ENCODE measurements at regions not wholly inside any gene's neighbourhood (a gene's known extent, or its start where the extent isn't known, plus 50 kb on each side); places are given as distances from the start of the nearest gene placed in this dataset.

GRCh38 chrX:85501349-85501748, 121.9 kb upstream of the POF1B start:
- Histone ChIP-seq H3K4me1 (ENCODE audit: control insufficient read depth, insufficient read depth, low read length) (no peaks in the 10 kb centered on the region), H3K27ac (ENCODE audit: low read length) (no peak overlapping the region), H3K9me3 (ENCODE audit: control insufficient read depth, insufficient read depth, low read depth, low read length) (no peaks in the 10 kb centered on the region), H3K4me3 (ENCODE audit: low read depth in 2 of 2, low read length in 2 of 2) (no peak overlapping the region), H3K36me3 (ENCODE audit: control insufficient read depth, insufficient read depth, low read length) (no peaks in the 10 kb centered on the region), H3K27me3 (ENCODE audit: control insufficient read depth, insufficient read depth, low read length) (no peaks in the 10 kb centered on the region)
- no peak for DNase-seq (ENCODE audit: low read depth, low spot score)
- BruUV-seq (replicated peaks): no TSS peak
- CTCF ChIA-PET: no interaction called here
- in situ Hi-C loops (cut with HindIII; ENCODE audit: low pct_unique_long_range_greater_than_20kb, low sequenced_read_pairs): no loop called here
- TF ChIP-seq CTCF (IDR thresholded peaks at IDR 0.05) (no peak), SIN3A (IDR thresholded peaks at IDR 0.05; ENCODE audit: borderline replicate concordance, insufficient read depth, low read depth, low read length) (no peak), POLR2AphosphoS5 (IDR thresholded peaks at IDR 0.05; ENCODE audit: low read depth, low read length) (no peak), TCF7L2 (IDR thresholded peaks at IDR 0.05; ENCODE audit: low read depth, low read length) (no peak)
- TF ChIP-seq, protein P1, sequence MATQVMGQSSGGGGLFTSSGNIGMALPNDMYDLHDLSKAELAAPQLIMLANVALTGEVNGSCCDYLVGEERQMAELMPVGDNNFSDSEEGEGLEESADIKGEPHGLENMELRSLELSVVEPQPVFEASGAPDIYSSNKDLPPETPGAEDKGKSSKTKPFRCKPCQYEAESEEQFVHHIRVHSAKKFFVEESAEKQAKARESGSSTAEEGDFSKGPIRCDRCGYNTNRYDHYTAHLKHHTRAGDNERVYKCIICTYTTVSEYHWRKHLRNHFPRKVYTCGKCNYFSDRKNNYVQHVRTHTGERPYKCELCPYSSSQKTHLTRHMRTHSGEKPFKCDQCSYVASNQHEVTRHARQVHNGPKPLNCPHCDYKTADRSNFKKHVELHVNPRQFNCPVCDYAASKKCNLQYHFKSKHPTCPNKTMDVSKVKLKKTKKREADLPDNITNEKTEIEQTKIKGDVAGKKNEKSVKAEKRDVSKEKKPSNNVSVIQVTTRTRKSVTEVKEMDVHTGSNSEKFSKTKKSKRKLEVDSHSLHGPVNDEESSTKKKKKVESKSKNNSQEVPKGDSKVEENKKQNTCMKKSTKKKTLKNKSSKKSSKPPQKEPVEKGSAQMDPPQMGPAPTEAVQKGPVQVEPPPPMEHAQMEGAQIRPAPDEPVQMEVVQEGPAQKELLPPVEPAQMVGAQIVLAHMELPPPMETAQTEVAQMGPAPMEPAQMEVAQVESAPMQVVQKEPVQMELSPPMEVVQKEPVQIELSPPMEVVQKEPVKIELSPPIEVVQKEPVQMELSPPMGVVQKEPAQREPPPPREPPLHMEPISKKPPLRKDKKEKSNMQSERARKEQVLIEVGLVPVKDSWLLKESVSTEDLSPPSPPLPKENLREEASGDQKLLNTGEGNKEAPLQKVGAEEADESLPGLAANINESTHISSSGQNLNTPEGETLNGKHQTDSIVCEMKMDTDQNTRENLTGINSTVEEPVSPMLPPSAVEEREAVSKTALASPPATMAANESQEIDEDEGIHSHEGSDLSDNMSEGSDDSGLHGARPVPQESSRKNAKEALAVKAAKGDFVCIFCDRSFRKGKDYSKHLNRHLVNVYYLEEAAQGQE (IDR thresholded peaks at IDR 0.05; ENCODE audit: insufficient read depth in 1 of 2, low read depth in 2 of 2, low read length in 1 of 2): no peak
- intact Hi-C loops (cut with micrococcal nuclease; ENCODE audit: unreplicated experiment): no loop called here
- no peak for ATAC-seq
- POLR2A ChIA-PET: no interaction called here

DNA sequence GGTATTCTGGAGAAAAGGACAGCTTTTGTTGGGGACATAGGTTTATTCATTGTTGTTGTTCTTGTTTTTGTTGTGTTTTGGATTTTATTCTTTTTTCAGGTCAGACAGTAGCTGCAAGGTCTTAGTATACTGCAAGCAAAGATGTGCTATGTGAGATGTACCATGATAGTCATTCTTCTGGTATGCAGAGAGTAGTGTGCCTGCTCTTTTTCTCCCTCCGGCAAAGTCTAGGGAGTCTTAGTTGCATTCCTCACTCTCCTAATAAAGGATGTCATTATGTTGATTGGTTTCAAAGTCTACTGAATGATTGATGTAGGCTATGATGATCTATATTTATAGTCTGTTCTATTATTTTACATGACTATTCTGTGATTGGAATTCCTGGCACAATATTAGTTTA, 119.9 kb upstream of the POF1B start:
- H3K9me3 ChIP-seq (ENCODE audit: control insufficient read depth, insufficient read depth, low read depth, low read length): no peaks in the 10 kb centered on the region
- no peaks in the 10 kb centered on the region for H3K4me1 ChIP-seq (ENCODE audit: control insufficient read depth, insufficient read depth, low read length)
- no peaks in the 10 kb centered on the region for H3K36me3 ChIP-seq (ENCODE audit: control insufficient read depth, insufficient read depth, low read length)
- intact Hi-C loops (cut with micrococcal nuclease; ENCODE audit: unreplicated experiment): no loop called here
- CTCF ChIA-PET: no interaction called here
- BruUV-seq (replicated peaks): no TSS peak
- in situ Hi-C loops (cut with HindIII; ENCODE audit: low pct_unique_long_range_greater_than_20kb, low sequenced_read_pairs): no loop called here
- no peak for ATAC-seq
- H3K4me3 ChIP-seq (ENCODE audit: low read depth in 2 of 2, low read length in 2 of 2): no peak overlapping the region
- no peak for DNase-seq (ENCODE audit: low read depth, low spot score)
- POLR2A ChIA-PET: no interaction called here
- H3K27ac ChIP-seq (ENCODE audit: low read length): no peak overlapping the region
- no peaks in the 10 kb centered on the region for H3K27me3 ChIP-seq (ENCODE audit: control insufficient read depth, insufficient read depth, low read length)
- TF ChIP-seq POLR2AphosphoS5 (IDR thresholded peaks at IDR 0.05; ENCODE audit: low read depth, low read length) (no peak), CTCF (IDR thresholded peaks at IDR 0.05) (no peak), SIN3A (IDR thresholded peaks at IDR 0.05; ENCODE audit: borderline replicate concordance, insufficient read depth, low read depth, low read length) (no peak), TCF7L2 (IDR thresholded peaks at IDR 0.05; ENCODE audit: low read depth, low read length) (no peak)
- TF ChIP-seq, protein P1 (IDR thresholded peaks at IDR 0.05; ENCODE audit: insufficient read depth in 1 of 2, low read depth in 2 of 2, low read length in 1 of 2): no peak
